ENCODE measurements at regions not wholly inside any gene's neighbourhood (a gene's known extent, or its start where the extent isn't known, plus 50 kb on each side); places are given as distances from the start of the nearest gene placed in this dataset.

DNA sequence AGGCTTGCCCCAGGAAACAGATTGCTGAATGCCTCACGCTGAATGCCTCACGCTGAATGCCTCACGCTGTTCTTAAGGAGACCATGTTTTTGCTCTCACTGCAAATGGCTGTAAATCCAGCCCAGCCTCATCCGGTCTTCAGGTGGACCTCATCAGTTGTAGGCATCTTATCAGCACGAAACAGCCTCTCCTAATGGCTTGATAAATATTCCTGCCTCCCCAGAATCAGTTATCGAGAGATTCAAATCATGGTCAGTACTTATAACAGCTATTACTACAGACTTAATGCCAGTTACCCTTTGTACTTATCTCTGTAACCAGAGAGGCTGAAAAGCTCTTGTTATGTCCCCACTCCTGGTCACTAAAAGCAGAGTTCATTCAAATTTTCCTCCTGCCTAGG, 290.6 kb downstream of the FZD1 start (continued):
- TF ChIP-seq, protein P1, sequence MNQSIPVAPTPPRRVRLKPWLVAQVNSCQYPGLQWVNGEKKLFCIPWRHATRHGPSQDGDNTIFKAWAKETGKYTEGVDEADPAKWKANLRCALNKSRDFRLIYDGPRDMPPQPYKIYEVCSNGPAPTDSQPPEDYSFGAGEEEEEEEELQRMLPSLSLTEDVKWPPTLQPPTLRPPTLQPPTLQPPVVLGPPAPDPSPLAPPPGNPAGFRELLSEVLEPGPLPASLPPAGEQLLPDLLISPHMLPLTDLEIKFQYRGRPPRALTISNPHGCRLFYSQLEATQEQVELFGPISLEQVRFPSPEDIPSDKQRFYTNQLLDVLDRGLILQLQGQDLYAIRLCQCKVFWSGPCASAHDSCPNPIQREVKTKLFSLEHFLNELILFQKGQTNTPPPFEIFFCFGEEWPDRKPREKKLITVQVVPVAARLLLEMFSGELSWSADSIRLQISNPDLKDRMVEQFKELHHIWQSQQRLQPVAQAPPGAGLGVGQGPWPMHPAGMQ (IDR thresholded peaks at IDR 0.05; ENCODE audit: borderline replicate concordance): no peak
- TF ChIP-seq MYB (IDR thresholded peaks at IDR 0.05; ENCODE audit: borderline replicate concordance, low read depth, low read length): no peak

DNA sequence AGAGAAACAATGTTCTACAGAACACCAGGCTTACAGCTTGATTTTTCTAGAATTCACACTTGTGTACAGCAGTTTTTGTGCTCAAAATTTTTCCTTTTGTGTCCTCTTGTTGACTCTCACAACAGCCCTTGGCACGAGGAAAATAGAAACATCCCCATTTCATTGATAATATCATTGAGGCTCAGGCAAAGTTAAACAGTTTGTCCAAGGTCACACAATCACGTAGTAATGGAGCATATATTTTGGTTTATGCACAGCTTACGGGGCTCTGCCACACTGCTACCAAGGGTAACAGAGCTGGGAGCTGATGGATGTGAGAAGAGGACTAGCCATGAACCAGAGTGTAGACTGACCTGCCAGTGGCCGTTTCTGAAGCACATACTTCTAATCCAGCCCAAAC, 292.0 kb downstream of the FZD1 start:
- ChIA-PET RAD21 (ENCODE audit: unreplicated experiment) (no interaction called here), POLR2A (no interaction called here), SMC1A (ENCODE audit: uncharacterized antibody, unreplicated experiment) (no interaction called here), CTCF (no interaction called here)
- H3K9ac ChIP-seq (ENCODE audit: control insufficient read depth, insufficient read depth, low read length): no peak overlapping the region
- no peak overlapping the region for H2AFZ ChIP-seq (ENCODE audit: control insufficient read depth, low read depth, low read length)
- no peaks in the 10 kb centered on the region for H3K27me3 ChIP-seq (replicated peaks in 1 of 2; ENCODE audit: control insufficient read depth in 2 of 2, insufficient read depth in 2 of 2, low read length in 1 of 2)
- H3K9me3 ChIP-seq (replicated peaks; ENCODE audit: control insufficient read depth, insufficient read depth, low read length): no peaks in the 10 kb centered on the region
- DNase-seq (ENCODE audit: low read depth, low spot score): no peak
- BruUV-seq (replicated peaks): no TSS peak
- no peaks in the 10 kb centered on the region for H4K20me1 ChIP-seq (ENCODE audit: control insufficient read depth, insufficient read depth)
- FAIRE-seq: no peak
- 7% methylated on average over 4 of the region's 4 CpGs for WGBS (ENCODE audit: insufficient coverage, insufficient replicate concordance, low lambda C conversion rate, missing lambda C conversion rate)
- ATAC-seq: no peak
- TF ChIP-seq, protein P2, sequence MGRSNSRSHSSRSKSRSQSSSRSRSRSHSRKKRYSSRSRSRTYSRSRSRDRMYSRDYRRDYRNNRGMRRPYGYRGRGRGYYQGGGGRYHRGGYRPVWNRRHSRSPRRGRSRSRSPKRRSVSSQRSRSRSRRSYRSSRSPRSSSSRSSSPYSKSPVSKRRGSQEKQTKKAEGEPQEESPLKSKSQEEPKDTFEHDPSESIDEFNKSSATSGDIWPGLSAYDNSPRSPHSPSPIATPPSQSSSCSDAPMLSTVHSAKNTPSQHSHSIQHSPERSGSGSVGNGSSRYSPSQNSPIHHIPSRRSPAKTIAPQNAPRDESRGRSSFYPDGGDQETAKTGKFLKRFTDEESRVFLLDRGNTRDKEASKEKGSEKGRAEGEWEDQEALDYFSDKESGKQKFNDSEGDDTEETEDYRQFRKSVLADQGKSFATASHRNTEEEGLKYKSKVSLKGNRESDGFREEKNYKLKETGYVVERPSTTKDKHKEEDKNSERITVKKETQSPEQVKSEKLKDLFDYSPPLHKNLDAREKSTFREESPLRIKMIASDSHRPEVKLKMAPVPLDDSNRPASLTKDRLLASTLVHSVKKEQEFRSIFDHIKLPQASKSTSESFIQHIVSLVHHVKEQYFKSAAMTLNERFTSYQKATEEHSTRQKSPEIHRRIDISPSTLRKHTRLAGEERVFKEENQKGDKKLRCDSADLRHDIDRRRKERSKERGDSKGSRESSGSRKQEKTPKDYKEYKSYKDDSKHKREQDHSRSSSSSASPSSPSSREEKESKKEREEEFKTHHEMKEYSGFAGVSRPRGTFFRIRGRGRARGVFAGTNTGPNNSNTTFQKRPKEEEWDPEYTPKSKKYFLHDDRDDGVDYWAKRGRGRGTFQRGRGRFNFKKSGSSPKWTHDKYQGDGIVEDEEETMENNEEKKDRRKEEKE (IDR thresholded peaks at IDR 0.05): no peak
- TF ChIP-seq MEF2B (IDR thresholded peaks at IDR 0.05; ENCODE audit: partially characterized antibody, poor library complexity, severe bottlenecking): no peak
- intact Hi-C loops (cut with micrococcal nuclease; ENCODE audit: unreplicated experiment) (no loop called here), in situ Hi-C loops (cut with MboI) (no loop called here)
- H3K4me2 ChIP-seq (ENCODE audit: control insufficient read depth, insufficient read depth): no peak overlapping the region
- peaks cover 4% of the 10 kb centered on the region; the same call in 1 of the 2 replicates for H3K4me1 ChIP-seq (ENCODE audit: control insufficient read depth, insufficient read depth, low read length)
- H3K79me2 ChIP-seq (ENCODE audit: control insufficient read depth, insufficient read depth, low read length): no peaks in the 10 kb centered on the region
- no peak overlapping the region for H3K4me3 ChIP-seq
- no peaks in the 10 kb centered on the region for H3K36me3 ChIP-seq (ENCODE audit: control insufficient read depth in 2 of 2, insufficient read depth in 2 of 2, low read length in 1 of 2)
- H3K27ac ChIP-seq (ENCODE audit: control insufficient read depth, insufficient read depth): no peak overlapping the region
